ENCODE measurements at regions not wholly inside any gene's neighbourhood (a gene's known extent, or its start where the extent isn't known, plus 50 kb on each side); places are given as distances from the start of the nearest gene placed in this dataset.

- DNase-seq (no peak), ATAC-seq (no peak)
- Histone ChIP-seq H3K4me1 (peaks cover 0 to 19% (median 8%) of the 10 kb centered on the region in 9 donors), H3K36me3 (no peaks in the 10 kb centered on the region), H3K9me3 (peaks cover 0 to 3% (median 0%) of the 10 kb centered on the region in 11 donors), H3K4me3 (no peak overlapping the region), H3K27ac (no peak overlapping the region), H3K27me3 (no peaks in the 10 kb centered on the region)
- TF ChIP-seq CTCF (IDR thresholded peaks at IDR 0.05), result no peak
- 90 to 96% methylated on average over 1 of the region's 1 CpG for WGBS, 2 donors
- intact Hi-C loops (cut with DNase I), result loop anchor here in 1 of 10 donors (5.0 kb wide), 1 partner anchor 68 kb away; no protein-coding TSS in a partner anchor
Measured at GRCh38 chr7:16200591-16200990, 220.7 kb downstream of the CRPPA start.

GRCh38 chr7:16193631-16194030, 227.7 kb downstream of the CRPPA start:
- Histone ChIP-seq H3K4me1 (no peaks in the 10 kb centered on the region), H3K27me3 (no peaks in the 10 kb centered on the region), H3K27ac (no peak overlapping the region), H3K4me3 (no peak overlapping the region), H3K36me3 (no peaks in the 10 kb centered on the region), H3K9me3 (no peaks in the 10 kb centered on the region)
- no peak for TF ChIP-seq CTCF (IDR thresholded peaks at IDR 0.05)
- DNase-seq (no peak), ATAC-seq (no peak)
- intact Hi-C loops (cut with DNase I), result no loop called here
- WGBS, 2 donors, result 77 to 87% methylated on average over 4 of the region's 4 CpGs

- DNase-seq (no peak), ATAC-seq (no peak)
- H3K27me3 ChIP-seq, result no peaks in the 10 kb centered on the region
- H3K9me3 ChIP-seq, result no peaks in the 10 kb centered on the region
- no peaks in the 10 kb centered on the region for H3K36me3 ChIP-seq
- H3K4me1 ChIP-seq, result no peaks in the 10 kb centered on the region
- TF ChIP-seq CTCF (IDR thresholded peaks at IDR 0.05), result no peak
- no peak overlapping the region for H3K27ac ChIP-seq
- H3K4me3 ChIP-seq, result no peak overlapping the region
- intact Hi-C loops (cut with DNase I), result no loop called here
- WGBS, 2 donors, result 94 to 96% methylated on average over 2 of the region's 2 CpGs
Measured at GRCh38 chr7:16189026-16189715, 232.2 kb downstream of the CRPPA start.

GRCh38 chr7:16187131-16187530, 234.2 kb downstream of the CRPPA start:
- H3K9me3 ChIP-seq, result no peaks in the 10 kb centered on the region
- TF ChIP-seq CTCF (IDR thresholded peaks at IDR 0.05), result no peak
- no peaks in the 10 kb centered on the region for H3K4me1 ChIP-seq
- ATAC-seq (no peak), DNase-seq (no peak)
- intact Hi-C loops (cut with DNase I), result no loop called here
- 96 to 97% methylated on average over 1 of the region's 1 CpG for WGBS, 2 donors
- no peak overlapping the region for H3K4me3 ChIP-seq
- H3K36me3 ChIP-seq, result no peaks in the 10 kb centered on the region
- H3K27ac ChIP-seq, result no peak overlapping the region
- no peaks in the 10 kb centered on the region for H3K27me3 ChIP-seq

Measured in heart right ventricle (tissue), 16 donors.